ENCODE measurements at regions not wholly inside any gene's neighbourhood (a gene's known extent, or its start where the extent isn't known, plus 50 kb on each side); places are given as distances from the start of the nearest gene placed in this dataset.
"Not testable (repeated sequence)": the region's sequence is repeated elsewhere in the genome, so short reads cannot be mapped to it uniquely, and the experiment has no call there.

DNA sequence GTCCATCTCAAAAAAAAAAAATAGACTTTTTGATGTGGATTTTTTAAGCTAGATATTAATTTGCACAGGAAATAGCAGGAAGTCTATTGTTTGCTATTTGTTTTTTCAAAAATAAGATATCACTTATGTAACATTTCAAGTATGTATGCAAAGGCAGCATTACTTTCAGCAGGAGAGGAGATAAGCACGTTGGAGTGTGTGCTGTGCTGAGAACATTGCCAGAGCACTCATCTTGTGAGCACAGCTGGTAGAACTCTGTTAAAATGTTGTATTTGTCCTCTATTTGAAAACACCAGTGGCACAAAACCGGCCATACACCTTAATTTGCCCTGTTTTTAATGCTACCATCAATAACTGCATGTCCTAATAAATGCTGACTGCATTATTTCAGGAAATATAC is 1061.9 kb upstream of the CDH18 start:
- Mint-ChIP-seq H3K4me3 (no peak overlapping the region), H3K27ac (no peak overlapping the region), H3K4me1 (ENCODE audit: low read depth) (no peaks in the 10 kb centered on the region), H3K9me3 (peaks cover 40% of the 10 kb centered on the region), H3K27me3 (ENCODE audit: low read depth) (no peaks in the 10 kb centered on the region), H3K36me3 (ENCODE audit: low read depth) (no peaks in the 10 kb centered on the region)
- no peak for DNase-seq (ENCODE audit: low spot score)

DNA sequence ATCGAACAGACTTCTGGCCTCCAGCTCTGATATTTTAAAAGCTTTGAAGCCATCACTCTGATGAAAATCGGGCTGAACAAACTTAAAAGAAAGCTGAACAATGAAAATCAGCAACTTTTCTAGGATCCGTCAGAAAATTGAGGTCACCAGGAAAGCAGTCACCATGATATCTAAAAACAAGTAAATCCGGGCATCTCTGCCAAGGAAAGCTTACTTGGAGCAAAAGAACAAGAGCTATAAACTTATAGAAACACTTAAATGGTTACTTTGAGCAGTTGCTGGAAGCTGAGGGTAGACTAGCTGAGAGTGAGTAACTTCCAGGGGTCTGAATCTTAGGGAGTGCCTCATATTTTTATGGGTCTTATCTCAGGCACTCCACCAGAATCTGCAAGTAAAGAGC is 1043.0 kb upstream of the CDH18 start:
- Mint-ChIP-seq H3K4me1 (ENCODE audit: low read depth) (no peaks in the 10 kb centered on the region), H3K27me3 (ENCODE audit: low read depth) (no peaks in the 10 kb centered on the region), H3K4me3 (no peak overlapping the region), H3K9me3 (peaks cover 36% of the 10 kb centered on the region), H3K36me3 (ENCODE audit: low read depth) (no peaks in the 10 kb centered on the region), H3K27ac (no peak overlapping the region)
- no peak for DNase-seq (ENCODE audit: low spot score)

GRCh38 chr5:21024966-21025365 is 1037.0 kb upstream of the CDH18 start:
- Mint-ChIP-seq H3K27me3 (ENCODE audit: low read depth) (no peaks in the 10 kb centered on the region), H3K27ac (no peak overlapping the region), H3K36me3 (ENCODE audit: low read depth) (no peaks in the 10 kb centered on the region), H3K4me3 (no peak overlapping the region), H3K9me3 (peaks cover 44% of the 10 kb centered on the region), H3K4me1 (ENCODE audit: low read depth) (no peaks in the 10 kb centered on the region)
- no peak for DNase-seq (ENCODE audit: low spot score)

- H3K4me3 Mint-ChIP-seq, result no peak overlapping the region
- H3K9me3 Mint-ChIP-seq, result peaks cover 48% of the 10 kb centered on the region
- H3K27me3 Mint-ChIP-seq (ENCODE audit: low read depth), result no peaks in the 10 kb centered on the region
- no peak overlapping the region for H3K27ac Mint-ChIP-seq
- H3K36me3 Mint-ChIP-seq (ENCODE audit: low read depth), result no peaks in the 10 kb centered on the region
- DNase-seq (ENCODE audit: low spot score), result no peak
- H3K4me1 Mint-ChIP-seq (ENCODE audit: low read depth), result no peaks in the 10 kb centered on the region
Measured at GRCh38 chr5:21013237-21013636, 1025.2 kb upstream of the CDH18 start.

DNA sequence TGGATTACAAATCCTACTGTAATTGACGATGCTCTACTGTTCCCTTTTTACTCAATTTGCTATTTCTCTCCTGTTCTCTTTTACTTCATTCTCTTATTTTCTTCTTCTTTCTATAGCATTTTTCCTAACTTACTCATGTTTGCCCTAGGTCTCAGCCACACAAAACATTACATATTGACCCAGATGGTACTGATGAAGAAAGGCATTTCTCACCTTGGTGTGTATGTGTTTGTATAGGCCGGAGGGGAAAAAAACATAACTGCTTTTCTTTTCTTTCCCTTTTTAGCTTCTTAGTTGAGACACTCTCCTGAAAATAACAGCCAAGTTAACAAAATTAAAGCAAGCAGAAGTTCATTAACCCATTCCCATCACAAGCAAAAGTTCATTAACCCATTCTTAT is 1019.8 kb upstream of the CDH18 start:
- no peaks in the 10 kb centered on the region for H3K36me3 Mint-ChIP-seq (ENCODE audit: low read depth)
- no peak overlapping the region for H3K4me3 Mint-ChIP-seq
- H3K9me3 Mint-ChIP-seq, result peaks cover 42% of the 10 kb centered on the region
- no peak for DNase-seq (ENCODE audit: low spot score)
- no peaks in the 10 kb centered on the region for H3K27me3 Mint-ChIP-seq (ENCODE audit: low read depth)
- H3K4me1 Mint-ChIP-seq (ENCODE audit: low read depth), result no peaks in the 10 kb centered on the region
- no peak overlapping the region for H3K27ac Mint-ChIP-seq

- H3K4me3 Mint-ChIP-seq; H3K27ac Mint-ChIP-seq; H3K4me1 Mint-ChIP-seq (ENCODE audit: low read depth); DNase-seq (ENCODE audit: low spot score); H3K36me3 Mint-ChIP-seq (ENCODE audit: low read depth); H3K27me3 Mint-ChIP-seq (ENCODE audit: low read depth): not testable (repeated sequence)
- H3K9me3 Mint-ChIP-seq, result peaks cover 44% of the 10 kb centered on the region
Measured at GRCh38 chr5:20988933-20989332, 1000.9 kb upstream of the CDH18 start.

DNA sequence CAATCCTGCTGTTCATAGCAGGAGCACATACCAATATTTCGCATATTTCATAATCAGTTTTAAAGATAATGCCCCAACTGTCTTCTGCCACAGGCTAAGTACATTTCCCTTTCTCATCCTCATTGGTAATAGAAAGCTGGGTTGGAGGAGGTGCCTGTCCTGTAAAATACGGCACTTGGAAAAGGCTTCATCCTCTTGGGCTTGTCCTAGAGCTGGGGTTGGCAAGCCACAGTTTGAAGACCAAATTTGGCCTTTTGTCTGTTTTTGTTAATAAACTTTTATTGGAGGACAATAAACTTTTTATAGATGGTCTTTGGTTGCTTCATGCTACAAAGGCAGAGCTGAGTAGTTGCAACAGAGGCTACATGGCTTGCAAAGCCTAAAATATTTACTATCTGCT is 997.8 kb upstream of the CDH18 start:
- no peak for DNase-seq (ENCODE audit: low spot score)

DNA sequence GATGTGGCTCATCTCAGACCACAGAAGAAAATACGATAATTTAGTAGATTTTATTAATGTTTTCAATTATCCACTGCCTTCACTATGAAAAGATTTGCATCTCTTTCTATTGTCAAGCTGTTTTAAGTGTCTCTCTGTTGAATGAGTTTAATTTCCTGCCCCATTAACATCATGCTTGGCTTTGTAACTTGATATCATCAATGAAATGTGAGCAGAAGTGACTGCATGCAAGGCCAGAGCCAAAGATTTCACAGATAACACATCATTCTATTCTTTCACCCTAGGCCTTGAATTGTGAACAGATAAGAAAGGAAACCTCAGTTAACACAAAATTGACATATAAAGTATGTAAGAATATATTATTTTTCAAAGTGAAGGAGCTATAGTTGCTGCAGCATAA is 986.4 kb upstream of the CDH18 start:
- H3K4me3 Mint-ChIP-seq, result no peak overlapping the region
- no peak overlapping the region for H3K27ac Mint-ChIP-seq
- DNase-seq (ENCODE audit: low spot score), result no peak
- peaks cover 28% of the 10 kb centered on the region for H3K9me3 Mint-ChIP-seq
- H3K27me3 Mint-ChIP-seq (ENCODE audit: low read depth), result no peaks in the 10 kb centered on the region
- H3K4me1 Mint-ChIP-seq (ENCODE audit: low read depth), result no peaks in the 10 kb centered on the region
- H3K36me3 Mint-ChIP-seq (ENCODE audit: low read depth), result no peaks in the 10 kb centered on the region

More for the DNA sequence above, 997.8 kb upstream of the CDH18 start:
- Mint-ChIP-seq H3K4me3 (no peak overlapping the region), H3K27me3 (ENCODE audit: low read depth) (no peaks in the 10 kb centered on the region), H3K4me1 (ENCODE audit: low read depth) (no peaks in the 10 kb centered on the region), H3K27ac (no peak overlapping the region), H3K36me3 (ENCODE audit: low read depth) (no peaks in the 10 kb centered on the region), H3K9me3 (peaks cover 45% of the 10 kb centered on the region)

DNA sequence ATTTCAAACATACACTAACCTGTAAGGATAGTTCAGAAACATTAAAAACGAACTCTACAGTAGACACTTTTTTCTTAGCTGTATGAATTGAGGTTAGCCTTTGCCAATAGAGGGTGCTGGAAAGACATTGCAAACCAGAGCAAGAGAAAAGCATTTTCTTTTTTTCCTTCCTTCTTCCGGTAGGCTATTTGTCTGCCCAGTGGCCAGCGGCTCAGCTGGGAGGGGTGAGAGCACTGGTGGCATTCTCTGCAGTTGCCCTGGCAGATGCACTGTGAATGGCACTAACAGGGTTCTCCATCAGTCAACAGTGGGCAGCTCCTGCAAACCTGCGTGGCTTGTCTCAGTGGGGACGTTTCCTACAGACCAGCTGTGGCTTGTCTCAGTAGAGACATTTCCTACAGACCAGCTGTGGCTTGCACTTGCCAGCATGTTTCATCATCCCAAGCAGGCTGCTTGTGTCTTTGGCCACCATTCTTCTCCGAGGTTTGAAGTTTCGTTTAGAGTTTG is 984.5 kb upstream of the CDH18 start:
- Mint-ChIP-seq H3K9me3 (peaks cover 24% of the 10 kb centered on the region), H3K4me3 (no peak overlapping the region), H3K4me1 (ENCODE audit: low read depth) (no peaks in the 10 kb centered on the region), H3K27ac (no peak overlapping the region), H3K27me3 (ENCODE audit: low read depth) (no peaks in the 10 kb centered on the region), H3K36me3 (ENCODE audit: low read depth) (no peaks in the 10 kb centered on the region)
- DNase-seq (ENCODE audit: low spot score), result no peak

DNA sequence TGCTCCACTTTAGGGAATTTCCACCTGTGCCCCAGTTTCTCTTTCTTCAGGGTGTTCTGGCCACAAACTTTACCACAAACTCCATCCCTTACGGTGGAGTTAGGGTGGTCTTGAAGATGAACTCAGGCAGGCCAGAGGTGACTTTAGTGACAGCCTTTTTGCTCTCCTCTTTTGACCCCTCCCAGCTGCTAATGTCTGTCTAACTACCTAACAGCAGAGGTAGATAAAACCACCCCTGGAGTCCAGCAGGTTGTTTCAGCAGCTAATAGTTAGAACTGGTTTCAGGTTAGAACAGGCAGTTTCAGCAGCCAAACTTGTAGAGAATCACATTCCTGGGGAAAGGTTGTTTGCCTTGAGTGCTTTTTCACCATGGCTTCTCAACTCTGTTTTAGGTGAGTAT is 971.3 kb upstream of the CDH18 start:
- Mint-ChIP-seq H3K36me3 (ENCODE audit: low read depth) (no peaks in the 10 kb centered on the region), H3K27ac (no peak overlapping the region), H3K4me1 (ENCODE audit: low read depth) (no peaks in the 10 kb centered on the region), H3K9me3 (peaks cover 37% of the 10 kb centered on the region), H3K27me3 (ENCODE audit: low read depth) (no peaks in the 10 kb centered on the region), H3K4me3 (no peak overlapping the region)
- DNase-seq (ENCODE audit: low spot score), result no peak

DNA sequence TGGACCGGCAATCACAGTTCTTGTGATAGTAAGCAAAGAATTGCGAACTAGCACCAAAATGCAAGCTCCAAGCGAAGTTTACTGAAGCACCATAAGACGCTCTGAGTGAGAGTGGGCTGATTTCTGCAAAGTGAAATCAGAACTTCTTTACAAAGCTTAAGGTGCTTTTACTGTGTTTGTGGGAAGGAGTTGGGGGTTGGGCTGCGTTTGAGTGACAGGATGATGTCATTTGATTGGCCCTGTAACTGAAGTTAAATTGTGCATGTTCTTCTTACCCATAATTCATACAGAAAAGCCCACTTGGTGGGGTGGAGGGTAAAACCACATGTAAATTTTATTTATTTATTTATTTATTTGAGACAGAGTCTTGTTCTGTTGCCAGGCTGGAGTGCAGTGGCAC is 970.6 kb upstream of the CDH18 start:
- no peak for DNase-seq (ENCODE audit: low spot score)
- H3K27ac Mint-ChIP-seq, result no peak overlapping the region
- H3K9me3 Mint-ChIP-seq, result peaks cover 35% of the 10 kb centered on the region
- no peak overlapping the region for H3K4me3 Mint-ChIP-seq
- H3K4me1 Mint-ChIP-seq (ENCODE audit: low read depth), result no peaks in the 10 kb centered on the region
- H3K36me3 Mint-ChIP-seq (ENCODE audit: low read depth), result no peaks in the 10 kb centered on the region
- H3K27me3 Mint-ChIP-seq (ENCODE audit: low read depth), result no peaks in the 10 kb centered on the region

GRCh38 chr5:20956134-20956533 is 968.1 kb upstream of the CDH18 start:
- Mint-ChIP-seq H3K36me3 (ENCODE audit: low read depth) (no peaks in the 10 kb centered on the region), H3K4me3 (no peak overlapping the region), H3K9me3 (peaks cover 30% of the 10 kb centered on the region), H3K27me3 (ENCODE audit: low read depth) (no peaks in the 10 kb centered on the region), H3K27ac (no peak overlapping the region), H3K4me1 (ENCODE audit: low read depth) (no peaks in the 10 kb centered on the region)
- no peak for DNase-seq (ENCODE audit: low spot score)

DNA sequence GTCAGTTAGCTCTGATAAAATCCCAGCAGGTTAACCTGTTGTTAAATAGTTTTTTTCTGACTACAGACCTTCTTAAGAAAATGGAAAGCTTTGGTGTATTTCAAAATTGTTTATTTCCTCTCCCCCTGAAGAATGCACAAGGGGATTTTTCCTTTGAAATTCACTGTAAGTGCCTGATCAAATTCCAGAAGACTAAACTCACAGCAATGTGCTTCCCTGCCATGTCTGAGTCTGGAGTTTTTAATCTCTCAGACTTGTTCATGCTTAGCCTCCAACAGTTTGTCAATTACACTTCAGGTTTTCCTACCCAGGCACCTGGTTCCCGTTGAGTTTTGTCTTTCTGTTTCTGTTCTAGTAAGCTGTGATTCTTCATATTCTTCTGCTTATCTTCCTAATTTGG is 961.6 kb upstream of the CDH18 start:
- DNase-seq (ENCODE audit: low spot score), result no peak
- H3K36me3 Mint-ChIP-seq (ENCODE audit: low read depth), result no peaks in the 10 kb centered on the region
- H3K9me3 Mint-ChIP-seq, result peaks cover 42% of the 10 kb centered on the region
- H3K27me3 Mint-ChIP-seq (ENCODE audit: low read depth), result no peaks in the 10 kb centered on the region
- no peaks in the 10 kb centered on the region for H3K4me1 Mint-ChIP-seq (ENCODE audit: low read depth)
- H3K4me3 Mint-ChIP-seq, result no peak overlapping the region
- no peak overlapping the region for H3K27ac Mint-ChIP-seq

DNA sequence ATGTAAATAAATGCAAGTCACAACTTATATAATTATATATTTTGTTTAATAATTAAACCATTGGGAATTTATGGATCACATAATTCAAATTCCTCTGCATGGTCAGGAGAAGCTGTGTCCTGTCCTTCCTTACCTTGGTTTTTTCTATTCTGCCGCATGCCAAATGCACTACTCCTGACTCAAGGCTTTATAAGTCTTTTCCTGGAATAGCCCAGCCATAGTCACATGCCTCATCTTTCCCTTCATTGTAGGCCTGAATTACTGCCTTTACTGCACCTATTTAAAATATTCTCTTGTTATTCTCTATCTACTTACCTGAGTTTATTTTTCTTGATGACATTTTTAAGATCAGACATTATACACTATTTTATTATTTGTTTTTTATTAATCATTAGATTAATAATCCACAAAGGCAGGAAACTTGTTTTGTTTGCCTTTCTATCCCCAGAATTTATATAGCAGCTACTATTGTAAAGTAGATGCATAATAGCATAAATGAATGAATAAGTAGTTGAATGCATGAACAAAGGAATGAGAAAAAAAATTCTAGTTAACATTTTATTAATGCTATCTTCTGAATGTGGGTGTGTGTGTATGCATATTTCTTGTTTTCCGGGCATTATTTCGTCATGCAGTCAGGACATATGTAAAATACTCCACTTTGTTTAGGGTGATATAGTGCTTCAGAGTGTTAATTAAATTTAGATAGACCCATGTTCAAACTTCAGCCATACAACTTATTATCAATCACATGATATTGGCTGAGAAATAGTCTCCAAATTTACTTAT is 955.4 kb upstream of the CDH18 start:
- not testable (repeated sequence) for H3K27me3 Mint-ChIP-seq (ENCODE audit: low read depth); H3K36me3 Mint-ChIP-seq (ENCODE audit: low read depth); H3K4me1 Mint-ChIP-seq (ENCODE audit: low read depth); H3K27ac Mint-ChIP-seq; DNase-seq (ENCODE audit: low spot score); H3K4me3 Mint-ChIP-seq
- H3K9me3 Mint-ChIP-seq, result peaks cover 28% of the 10 kb centered on the region

GRCh38 chr5:20942603-20943002 is 954.6 kb upstream of the CDH18 start:
- not testable (repeated sequence) for H3K36me3 Mint-ChIP-seq (ENCODE audit: low read depth); H3K4me1 Mint-ChIP-seq (ENCODE audit: low read depth); H3K27ac Mint-ChIP-seq; H3K27me3 Mint-ChIP-seq (ENCODE audit: low read depth); H3K4me3 Mint-ChIP-seq; DNase-seq (ENCODE audit: low spot score)
- H3K9me3 Mint-ChIP-seq, result peaks cover 21% of the 10 kb centered on the region
